ENCODE measurements at regions not wholly inside any gene's neighbourhood (a gene's known extent, or its start where the extent isn't known, plus 50 kb on each side); places are given as distances from the start of the nearest gene placed in this dataset.
A peak's percentile ranks its signal among the peaks of the same experiment; 100 is the strongest.

GRCh38 chr16:13779676-13780075 is 140.3 kb upstream of the ERCC4 start (continued):
- TF ChIP-seq ETS1 (conservative IDR thresholded peaks at IDR 0.05; ENCODE audit: control insufficient read depth, low read depth, low read length): no peak
- peak; percentile 77 for TF ChIP-seq EP400 (IDR thresholded peaks at IDR 0.05)
- TF ChIP-seq YY1 (IDR thresholded peaks at IDR 0.05; ENCODE audit: borderline replicate concordance in 1 of 3, control insufficient read depth in 1 of 3, extremely low read depth in 1 of 3, insufficient read depth in 3 of 3, insufficient read length in 1 of 3, insufficient replicate concordance in 2 of 3, low read depth in 1 of 3, low read length in 2 of 3): peak; percentile 18 to 79 (median 31)
- TF ChIP-seq KAT2B (IDR thresholded peaks at IDR 0.05; ENCODE audit: low read depth, low read length): no peak
- peak; percentile 59; the same call in 1 of the 2 replicates for TF ChIP-seq POLR2A (conservative IDR thresholded peaks at IDR 0.05)
- peak; percentile 57 for TF ChIP-seq POLR2H (tag; IDR thresholded peaks at IDR 0.05; ENCODE audit: low read depth)
- no peak for TF ChIP-seq ATF1 (CRISPR knock-in tag; IDR thresholded peaks at IDR 0.05)
- peak; percentile 79 for TF ChIP-seq ATF1 (tag; IDR thresholded peaks at IDR 0.05)
- TF ChIP-seq, protein P1, sequence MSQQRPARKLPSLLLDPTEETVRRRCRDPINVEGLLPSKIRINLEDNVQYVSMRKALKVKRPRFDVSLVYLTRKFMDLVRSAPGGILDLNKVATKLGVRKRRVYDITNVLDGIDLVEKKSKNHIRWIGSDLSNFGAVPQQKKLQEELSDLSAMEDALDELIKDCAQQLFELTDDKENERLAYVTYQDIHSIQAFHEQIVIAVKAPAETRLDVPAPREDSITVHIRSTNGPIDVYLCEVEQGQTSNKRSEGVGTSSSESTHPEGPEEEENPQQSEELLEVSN (IDR thresholded peaks at IDR 0.05; ENCODE audit: borderline replicate concordance in 1 of 2, extremely low read depth in 1 of 2, insufficient read depth in 1 of 2, insufficient read length in 1 of 2, low read depth in 1 of 2, low read length in 1 of 2, poor library complexity in 1 of 2, severe bottlenecking in 1 of 2): peak in 1 of 2 experiments; percentile 47
- TF ChIP-seq, protein P2, sequence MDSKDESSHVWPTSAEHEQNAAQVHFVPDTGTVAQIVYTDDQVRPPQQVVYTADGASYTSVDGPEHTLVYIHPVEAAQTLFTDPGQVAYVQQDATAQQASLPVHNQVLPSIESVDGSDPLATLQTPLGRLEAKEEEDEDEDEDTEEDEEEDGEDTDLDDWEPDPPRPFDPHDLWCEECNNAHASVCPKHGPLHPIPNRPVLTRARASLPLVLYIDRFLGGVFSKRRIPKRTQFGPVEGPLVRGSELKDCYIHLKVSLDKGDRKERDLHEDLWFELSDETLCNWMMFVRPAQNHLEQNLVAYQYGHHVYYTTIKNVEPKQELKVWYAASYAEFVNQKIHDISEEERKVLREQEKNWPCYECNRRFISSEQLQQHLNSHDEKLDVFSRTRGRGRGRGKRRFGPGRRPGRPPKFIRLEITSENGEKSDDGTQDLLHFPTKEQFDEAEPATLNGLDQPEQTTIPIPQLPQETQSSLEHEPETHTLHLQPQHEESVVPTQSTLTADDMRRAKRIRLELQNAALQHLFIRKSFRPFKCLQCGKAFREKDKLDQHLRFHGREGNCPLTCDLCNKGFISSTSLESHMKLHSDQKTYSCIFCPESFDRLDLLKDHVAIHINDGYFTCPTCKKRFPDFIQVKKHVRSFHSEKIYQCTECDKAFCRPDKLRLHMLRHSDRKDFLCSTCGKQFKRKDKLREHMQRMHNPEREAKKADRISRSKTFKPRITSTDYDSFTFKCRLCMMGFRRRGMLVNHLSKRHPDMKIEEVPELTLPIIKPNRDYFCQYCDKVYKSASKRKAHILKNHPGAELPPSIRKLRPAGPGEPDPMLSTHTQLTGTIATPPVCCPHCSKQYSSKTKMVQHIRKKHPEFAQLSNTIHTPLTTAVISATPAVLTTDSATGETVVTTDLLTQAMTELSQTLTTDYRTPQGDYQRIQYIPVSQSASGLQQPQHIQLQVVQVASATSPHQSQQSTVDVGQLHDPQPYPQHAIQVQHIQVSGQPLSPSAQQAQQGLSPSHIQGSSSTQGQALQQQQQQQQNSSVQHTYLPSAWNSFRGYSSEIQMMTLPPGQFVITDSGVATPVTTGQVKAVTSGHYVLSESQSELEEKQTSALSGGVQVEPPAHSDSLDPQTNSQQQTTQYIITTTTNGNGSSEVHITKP (IDR thresholded peaks at IDR 0.05; ENCODE audit: partially characterized antibody): peak; percentile 27
- TF ChIP-seq, protein P3, sequence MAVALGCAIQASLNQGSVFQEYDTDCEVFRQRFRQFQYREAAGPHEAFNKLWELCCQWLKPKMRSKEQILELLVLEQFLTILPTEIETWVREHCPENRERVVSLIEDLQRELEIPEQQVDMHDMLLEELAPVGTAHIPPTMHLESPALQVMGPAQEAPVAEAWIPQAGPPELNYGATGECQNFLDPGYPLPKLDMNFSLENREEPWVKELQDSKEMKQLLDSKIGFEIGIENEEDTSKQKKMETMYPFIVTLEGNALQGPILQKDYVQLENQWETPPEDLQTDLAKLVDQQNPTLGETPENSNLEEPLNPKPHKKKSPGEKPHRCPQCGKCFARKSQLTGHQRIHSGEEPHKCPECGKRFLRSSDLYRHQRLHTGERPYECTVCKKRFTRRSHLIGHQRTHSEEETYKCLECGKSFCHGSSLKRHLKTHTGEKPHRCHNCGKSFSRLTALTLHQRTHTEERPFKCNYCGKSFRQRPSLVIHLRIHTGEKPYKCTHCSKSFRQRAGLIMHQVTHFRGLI (CRISPR knock-in tag; IDR thresholded peaks at IDR 0.05): no peak
- TF ChIP-seq PTTG1 (tag; IDR thresholded peaks at IDR 0.05; ENCODE audit: low read depth): no peak
- no peak for TF ChIP-seq ZNF589 (CRISPR knock-in tag; IDR thresholded peaks at IDR 0.05; ENCODE audit: low read depth)
- peak; percentile 41; the same call in 1 of the 2 replicates for TF ChIP-seq ELF1 (tag; IDR thresholded peaks at IDR 0.05)
- TF ChIP-seq ZZZ3 (IDR thresholded peaks at IDR 0.05): no peak
- peak; percentile 51 for TF ChIP-seq CREM (IDR thresholded peaks at IDR 0.05; ENCODE audit: low read depth)
- no peak for TF ChIP-seq HINFP (tag; conservative IDR thresholded peaks at IDR 0.05; ENCODE audit: low read depth)
